Caki2 (cell line): ENCODE measurements at regions not wholly inside any gene's neighbourhood (a gene's known extent, or its start where the extent isn't known, plus 50 kb on each side); places are given as distances from the start of the nearest gene placed in this dataset.

Experiments used
- DNase-seq: peaks from one replicate; pipeline ENCODE4 v3.0.0-alpha.2; 2015; ENCODE audit warnings: low read depth
- in situ Hi-C: cut with HindIII; loops from 2 replicates; pipeline ENCODE4 v1.10.0; 2016; ENCODE audit warnings: low sequenced_read_pairs, low pct_unique_long_range_greater_than_20kb, mixed read lengths

DNA sequence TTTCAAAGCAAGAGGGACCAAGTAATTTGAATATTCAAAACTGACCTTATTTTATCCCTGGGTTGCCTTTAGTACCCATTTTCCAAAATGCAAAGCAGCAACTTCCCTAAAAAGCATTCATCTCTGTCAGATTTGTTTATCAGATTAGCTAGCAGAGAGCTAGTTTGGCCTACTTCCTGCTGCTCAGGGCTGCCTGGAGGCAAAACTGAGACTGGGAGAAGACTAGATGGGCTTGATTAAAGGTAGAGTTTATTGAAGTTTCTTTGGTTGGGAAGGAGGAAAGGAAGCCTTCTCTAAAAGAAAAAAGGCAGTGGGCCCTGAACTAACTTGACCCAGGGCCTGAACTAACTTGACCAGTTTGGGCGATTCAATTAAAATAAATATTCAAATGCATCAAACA, 426.1 kb upstream of the FAM98A start:
- no peak for DNase-seq
- in situ Hi-C loops = no loop called here

GRCh38 chr2:34012715-34013302, 413.7 kb upstream of the FAM98A start:
- in situ Hi-C loops = no loop called here
- DNase-seq = peak; percentile 48

DNA sequence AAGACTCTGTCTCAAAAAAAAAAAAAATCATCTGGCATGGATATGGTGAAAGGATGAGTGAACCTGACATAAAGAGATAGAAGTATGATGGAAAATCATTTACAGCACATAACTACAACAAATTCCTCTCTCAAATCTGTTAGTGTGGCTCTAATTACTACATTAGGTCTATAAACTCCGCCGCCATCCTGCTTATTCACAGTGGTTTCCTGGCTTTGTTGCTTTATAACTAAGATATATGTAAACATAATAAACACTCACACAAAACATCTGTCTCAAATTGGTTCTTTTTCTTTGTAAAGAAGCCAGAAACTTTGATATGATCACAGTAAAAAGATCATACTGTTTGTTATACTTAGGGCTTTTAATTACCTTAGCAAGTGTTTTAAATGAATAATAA, 412.6 kb upstream of the FAM98A start:
- in situ Hi-C loops = no loop called here
- no peak for DNase-seq

- in situ Hi-C loops = no loop called here
- no peak for DNase-seq
Measured at GRCh38 chr2:34005901-34006300, 406.8 kb upstream of the FAM98A start.

GRCh38 chr2:34004936-34005335, 405.8 kb upstream of the FAM98A start:
- DNase-seq = no peak
- in situ Hi-C loops = no loop called here

- no peak for DNase-seq
- in situ Hi-C loops = no loop called here
Measured at GRCh38 chr2:34003795-34004194, 404.7 kb upstream of the FAM98A start.

DNA sequence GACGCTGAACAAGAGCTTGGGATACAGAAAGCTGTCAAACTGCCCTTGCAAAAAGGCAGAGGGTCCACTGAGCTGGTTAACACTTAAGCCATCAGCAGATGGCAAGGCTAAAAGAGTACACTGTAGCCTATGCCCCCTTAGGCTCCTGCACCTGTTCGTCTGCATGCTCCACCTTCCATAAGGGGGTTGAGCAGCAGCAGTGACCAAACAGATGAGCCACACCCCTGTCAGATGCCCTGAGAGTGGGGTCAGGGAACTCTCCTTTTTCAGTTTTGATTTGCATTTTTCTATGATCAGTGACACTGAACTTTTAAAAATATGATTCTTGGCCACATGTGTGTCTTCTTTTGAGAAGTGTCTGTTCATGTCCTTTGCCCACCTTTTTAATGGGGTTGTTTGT, 402.5 kb upstream of the FAM98A start:
- in situ Hi-C loops = no loop called here
- DNase-seq = no peak

DNA sequence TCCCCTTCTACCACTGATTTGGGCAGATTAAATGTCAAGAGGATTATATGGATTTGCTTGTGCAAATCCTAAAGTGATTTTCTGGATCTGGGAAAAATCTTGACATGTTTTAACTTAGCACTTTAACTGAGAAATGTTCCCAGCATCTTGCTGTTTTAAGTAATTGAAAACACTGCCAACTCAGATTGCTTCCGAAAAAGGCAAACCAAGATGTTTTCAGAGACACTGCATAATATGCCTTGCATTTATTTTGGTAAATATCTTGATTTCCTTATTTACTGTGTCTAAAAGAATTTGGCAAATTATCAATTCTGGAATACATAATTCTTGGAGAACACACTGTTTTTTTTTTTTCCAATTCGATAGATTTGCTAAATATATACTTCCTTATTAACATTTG, 385.0 kb upstream of the FAM98A start:
- no peak for DNase-seq
- in situ Hi-C loops = no loop called here

DNA sequence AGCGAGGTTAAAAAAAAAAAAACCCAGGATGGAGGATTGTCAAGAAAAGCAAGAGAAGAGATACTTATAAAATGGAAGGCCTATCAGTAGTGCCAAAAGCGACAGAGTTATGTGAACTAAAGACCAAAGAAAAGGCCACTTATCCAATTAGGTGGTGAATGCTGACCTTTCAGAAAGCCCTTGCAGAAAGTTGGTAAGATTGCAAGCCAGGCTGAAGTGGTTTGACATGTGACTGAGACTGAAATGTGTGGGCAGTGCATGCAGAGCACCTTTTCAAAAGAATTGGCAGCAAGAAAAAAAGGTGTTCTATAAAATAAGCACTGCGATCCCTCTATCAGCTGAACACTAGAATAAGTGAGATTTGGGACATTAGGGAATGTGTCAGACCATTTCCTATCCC, 379.4 kb upstream of the FAM98A start:
- in situ Hi-C loops = no loop called here

DNA sequence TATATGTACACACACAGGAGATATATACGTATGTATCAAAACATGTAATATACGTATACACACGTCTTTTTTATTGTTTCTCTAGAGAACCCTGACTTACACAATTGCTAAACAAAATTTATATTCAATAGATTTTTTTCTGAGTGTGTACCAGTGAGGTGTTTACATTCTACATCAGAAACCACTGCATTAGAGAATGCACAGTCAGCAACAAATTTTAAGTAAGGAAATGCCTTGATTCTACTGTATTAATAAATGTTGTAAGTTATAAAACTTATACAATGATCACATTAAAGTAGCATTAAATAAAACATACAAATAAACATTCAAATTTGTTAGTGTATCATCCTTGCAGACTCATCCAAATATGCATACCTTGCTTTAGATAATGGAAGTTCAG, 376.4 kb upstream of the FAM98A start:
- in situ Hi-C loops = no loop called here
- no peak for DNase-seq

More for the DNA sequence above, 379.4 kb upstream of the FAM98A start:
- no peak for DNase-seq

DNA sequence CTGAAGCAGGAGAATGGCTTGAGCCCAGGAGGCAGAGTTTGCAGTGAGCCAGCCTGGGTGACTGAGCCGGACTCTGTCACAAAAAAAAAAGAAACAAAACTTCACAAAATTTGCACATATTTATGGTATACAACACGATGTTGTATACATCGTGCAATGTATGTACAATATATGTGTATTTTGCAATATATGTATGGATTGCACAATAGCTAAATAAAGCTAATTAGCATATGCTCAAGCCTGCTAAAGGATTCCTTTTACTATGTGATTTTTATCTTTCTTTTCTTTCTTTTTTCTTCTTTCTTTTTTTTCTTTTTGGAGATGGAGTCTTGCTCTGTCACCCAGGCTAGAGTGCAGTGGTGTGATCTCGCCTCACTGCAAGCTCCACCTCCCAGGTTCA, 368.0 kb upstream of the FAM98A start:
- no peak for DNase-seq
- in situ Hi-C loops = no loop called here

DNA sequence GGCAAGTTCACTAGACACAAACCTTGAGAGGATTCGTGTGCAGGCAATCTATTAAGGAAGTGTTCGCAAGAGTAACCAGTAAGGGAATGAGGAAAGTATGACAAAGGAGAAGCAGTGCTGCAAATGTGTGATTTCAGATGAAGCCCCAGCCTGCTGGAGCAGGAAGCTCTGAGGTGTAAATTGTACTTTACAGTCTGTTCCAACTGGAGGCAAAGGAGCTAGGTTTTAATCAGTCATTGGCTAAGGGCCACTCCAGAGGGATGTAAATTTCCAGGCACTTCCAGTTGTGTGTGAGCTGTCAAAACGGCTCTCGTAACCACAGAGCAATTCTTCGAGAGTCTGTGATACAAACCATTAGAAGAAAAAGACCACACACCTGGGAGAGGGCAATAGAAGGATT, 359.5 kb upstream of the FAM98A start:
- in situ Hi-C loops = no loop called here
- DNase-seq = no peak

DNA sequence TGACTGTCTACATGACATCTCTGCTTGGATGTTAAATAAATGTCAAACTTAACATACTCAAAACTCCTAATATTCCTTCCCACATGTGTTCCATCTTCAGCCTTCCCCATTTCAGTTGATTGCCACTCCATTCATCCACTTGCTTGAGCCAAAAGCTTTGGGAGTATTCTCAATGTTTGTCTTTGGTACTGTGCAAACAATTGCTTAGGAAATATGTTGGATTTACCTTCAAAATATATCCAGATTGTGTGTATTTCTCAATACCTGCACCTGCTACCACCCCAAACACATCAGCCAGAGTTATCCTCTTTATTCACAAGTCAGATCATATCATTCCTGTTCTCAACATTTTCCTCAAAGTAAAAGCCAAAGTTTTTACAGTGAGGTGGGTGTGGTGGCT, 350.3 kb upstream of the FAM98A start:
- DNase-seq = no peak
- in situ Hi-C loops = no loop called here

GRCh38 chr2:33946193-33946592, 347.1 kb upstream of the FAM98A start:
- in situ Hi-C loops = no loop called here
- peak; percentile 3 for DNase-seq

DNA sequence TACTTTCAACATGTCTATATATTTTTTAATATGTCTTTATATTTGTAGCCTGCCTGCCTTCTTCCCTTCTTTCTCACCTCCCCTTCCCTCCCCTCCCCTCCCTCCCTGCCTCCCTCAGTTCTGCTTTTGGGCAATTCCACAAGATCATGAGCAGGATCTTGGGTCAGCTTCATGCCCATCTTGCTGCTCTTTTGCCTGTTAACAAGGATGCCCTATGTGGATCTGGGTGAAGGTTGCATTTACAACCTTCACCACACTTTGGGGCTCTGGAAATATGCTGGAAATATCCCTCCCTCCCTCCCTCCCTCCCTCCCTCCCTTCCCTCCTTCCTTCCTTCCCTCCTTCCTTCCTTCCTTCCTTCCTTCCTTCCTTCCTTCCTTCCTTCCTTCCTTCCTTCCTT, 334.1 kb upstream of the FAM98A start:
- no peak for DNase-seq
- in situ Hi-C loops = no loop called here

DNA sequence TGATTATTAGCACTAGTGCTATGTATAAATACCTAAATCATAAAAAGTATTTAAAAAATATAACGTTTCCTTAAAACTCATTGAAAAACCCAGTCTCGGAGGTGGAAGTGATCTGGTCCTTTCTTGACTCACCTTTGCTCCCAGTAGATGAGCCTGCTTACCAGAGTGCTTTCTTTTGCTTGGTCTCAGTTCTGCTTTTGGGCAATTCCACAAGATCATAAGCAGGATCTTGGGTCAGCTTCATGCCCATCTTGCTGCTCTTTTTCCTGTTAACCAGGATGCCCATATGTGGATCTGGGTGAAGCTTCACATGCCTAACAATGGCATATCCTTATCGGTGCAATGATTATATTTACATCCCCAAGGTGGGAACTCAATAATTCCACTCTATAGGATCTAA, 332.1 kb upstream of the FAM98A start:
- DNase-seq = no peak
- in situ Hi-C loops = no loop called here

- no peak for DNase-seq
- in situ Hi-C loops = no loop called here
Measured at GRCh38 chr2:33929467-33929866, 330.4 kb upstream of the FAM98A start.

GRCh38 chr2:33927756-33928155, 328.7 kb upstream of the FAM98A start:
- in situ Hi-C loops = no loop called here
- DNase-seq = no peak

GRCh38 chr2:33925311-33925710, 326.2 kb upstream of the FAM98A start:
- no peak for DNase-seq
- in situ Hi-C loops = no loop called here

DNA sequence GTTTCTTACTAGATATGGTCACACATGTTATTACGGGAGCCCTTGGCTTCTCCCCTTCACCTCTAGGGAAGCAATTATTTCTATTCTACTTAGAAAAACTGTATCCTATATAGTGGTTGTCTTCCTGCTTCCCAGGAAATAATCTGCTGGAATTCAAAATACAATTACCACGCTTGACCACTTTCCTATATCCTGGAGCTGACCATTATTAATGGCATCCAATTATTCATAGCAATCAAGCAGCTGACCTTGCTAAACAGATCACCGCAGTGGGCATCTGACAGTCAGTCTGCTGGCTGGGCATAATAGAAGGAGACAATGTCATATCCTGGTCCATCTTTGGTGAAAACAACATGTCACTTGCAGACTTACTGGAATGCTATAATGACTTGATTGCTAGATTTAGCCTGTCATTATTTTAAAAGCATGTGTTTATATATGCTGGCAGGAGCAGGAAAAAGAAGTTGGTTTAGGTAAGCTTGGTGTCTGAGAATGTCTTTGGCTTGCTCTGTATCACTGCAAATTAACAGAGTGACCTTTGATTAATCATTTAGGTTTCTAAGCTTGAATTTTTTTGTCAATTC, 325.6 kb upstream of the FAM98A start:
- DNase-seq = no peak
- in situ Hi-C loops = no loop called here

GRCh38 chr2:33917252-33917651, 318.2 kb upstream of the FAM98A start:
- in situ Hi-C loops = no loop called here
- DNase-seq = no peak
